ENCODE measurements at regions not wholly inside any gene's neighbourhood (a gene's known extent, or its start where the extent isn't known, plus 50 kb on each side); places are given as distances from the start of the nearest gene placed in this dataset.
"Not testable (repeated sequence)": the region's sequence is repeated elsewhere in the genome, so short reads cannot be mapped to it uniquely, and the experiment has no call there.

- TF ChIP-seq, protein P1, sequence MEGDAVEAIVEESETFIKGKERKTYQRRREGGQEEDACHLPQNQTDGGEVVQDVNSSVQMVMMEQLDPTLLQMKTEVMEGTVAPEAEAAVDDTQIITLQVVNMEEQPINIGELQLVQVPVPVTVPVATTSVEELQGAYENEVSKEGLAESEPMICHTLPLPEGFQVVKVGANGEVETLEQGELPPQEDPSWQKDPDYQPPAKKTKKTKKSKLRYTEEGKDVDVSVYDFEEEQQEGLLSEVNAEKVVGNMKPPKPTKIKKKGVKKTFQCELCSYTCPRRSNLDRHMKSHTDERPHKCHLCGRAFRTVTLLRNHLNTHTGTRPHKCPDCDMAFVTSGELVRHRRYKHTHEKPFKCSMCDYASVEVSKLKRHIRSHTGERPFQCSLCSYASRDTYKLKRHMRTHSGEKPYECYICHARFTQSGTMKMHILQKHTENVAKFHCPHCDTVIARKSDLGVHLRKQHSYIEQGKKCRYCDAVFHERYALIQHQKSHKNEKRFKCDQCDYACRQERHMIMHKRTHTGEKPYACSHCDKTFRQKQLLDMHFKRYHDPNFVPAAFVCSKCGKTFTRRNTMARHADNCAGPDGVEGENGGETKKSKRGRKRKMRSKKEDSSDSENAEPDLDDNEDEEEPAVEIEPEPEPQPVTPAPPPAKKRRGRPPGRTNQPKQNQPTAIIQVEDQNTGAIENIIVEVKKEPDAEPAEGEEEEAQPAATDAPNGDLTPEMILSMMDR (IDR thresholded peaks at IDR 0.05; ENCODE audit: low read depth, low read length): no peak
- no peaks in the 10 kb centered on the region for H3K27me3 ChIP-seq (ENCODE audit: insufficient read depth, low read depth, severe bottlenecking)
- H3K27ac ChIP-seq: no peak overlapping the region
- H3K9me3 ChIP-seq (ENCODE audit: severe bottlenecking): no peaks in the 10 kb centered on the region
- H3K36me3 ChIP-seq: no peaks in the 10 kb centered on the region
- no peak overlapping the region for H3K4me3 ChIP-seq (ENCODE audit: low read depth, low read length)
- DNase-seq: no peak
Observed at GRCh38 chr3:102002056-102002455, 152.7 kb downstream of the NFKBIZ start.

DNA sequence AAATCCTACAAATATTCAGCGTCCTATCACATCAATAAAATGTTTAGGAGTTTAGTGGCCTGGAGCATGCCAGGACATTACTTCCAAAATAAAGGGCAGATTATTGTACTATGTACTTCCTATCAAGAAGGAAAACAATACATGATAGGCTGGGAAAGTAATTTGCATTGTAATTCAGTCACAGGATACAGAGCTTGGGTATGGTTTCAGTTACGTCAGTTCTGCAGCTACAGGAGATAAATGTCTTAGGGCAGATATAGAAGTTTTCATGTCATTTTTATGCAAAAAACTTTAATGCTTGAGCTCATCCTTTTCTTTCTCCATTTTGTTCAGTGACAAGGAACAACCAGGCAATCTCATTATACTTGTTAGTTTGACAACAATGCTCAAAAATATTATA is 155.2 kb downstream of the NFKBIZ start:
- TF ChIP-seq, protein P1 (IDR thresholded peaks at IDR 0.05; ENCODE audit: low read depth, low read length): no peak
- peaks cover 4% of the 10 kb centered on the region for H3K9me3 ChIP-seq (ENCODE audit: severe bottlenecking)
- H3K36me3 ChIP-seq: no peaks in the 10 kb centered on the region
- H3K27me3 ChIP-seq (ENCODE audit: insufficient read depth, low read depth, severe bottlenecking): no peaks in the 10 kb centered on the region
- H3K27ac ChIP-seq: no peak overlapping the region
- no peak overlapping the region for H3K4me3 ChIP-seq (ENCODE audit: low read depth, low read length)
- no peak for DNase-seq

GRCh38 chr3:102005551-102005950 is 156.2 kb downstream of the NFKBIZ start:
- Histone ChIP-seq H3K27ac (no peak overlapping the region), H3K9me3 (ENCODE audit: severe bottlenecking) (peaks cover 4% of the 10 kb centered on the region), H3K4me3 (ENCODE audit: low read depth, low read length) (no peak overlapping the region), H3K36me3 (no peaks in the 10 kb centered on the region), H3K27me3 (ENCODE audit: insufficient read depth, low read depth, severe bottlenecking) (no peaks in the 10 kb centered on the region)
- no peak for DNase-seq
- TF ChIP-seq, protein P1 (IDR thresholded peaks at IDR 0.05; ENCODE audit: low read depth, low read length): no peak

DNA sequence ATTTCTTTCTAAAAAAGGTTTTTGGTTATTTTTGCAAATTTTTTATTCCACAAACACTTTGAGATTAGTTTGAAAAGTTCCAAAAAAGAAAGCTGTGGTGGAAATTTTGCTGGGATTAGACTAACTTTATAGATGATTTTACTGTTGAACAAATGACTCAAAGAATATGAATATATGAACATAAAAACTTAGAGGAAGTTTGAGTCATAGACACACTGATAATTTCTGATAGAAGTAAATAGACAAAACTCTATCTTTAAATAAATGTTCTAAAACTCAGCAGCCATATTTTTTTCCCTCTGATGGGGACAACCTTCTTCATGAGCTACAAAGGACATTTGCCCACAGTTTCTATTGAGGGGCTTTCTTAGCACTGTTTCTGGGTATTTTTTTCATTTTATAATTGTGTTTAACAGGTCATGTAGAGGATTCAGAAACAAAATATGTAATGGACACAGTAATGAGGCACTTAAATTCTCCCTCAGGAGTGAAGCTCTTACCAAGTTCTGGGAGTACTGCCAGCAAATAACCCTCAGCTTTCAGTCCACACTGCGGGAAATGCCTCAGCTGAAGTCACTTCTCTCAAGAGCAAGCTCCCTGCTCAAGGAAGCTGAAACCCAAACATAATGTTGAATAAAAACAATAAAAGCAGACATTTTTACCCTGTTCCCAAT is 157.6 kb downstream of the NFKBIZ start:
- Histone ChIP-seq H3K4me3 (ENCODE audit: low read depth, low read length) (no peak overlapping the region), H3K27me3 (ENCODE audit: insufficient read depth, low read depth, severe bottlenecking) (no peaks in the 10 kb centered on the region), H3K36me3 (no peaks in the 10 kb centered on the region), H3K9me3 (ENCODE audit: severe bottlenecking) (peaks cover 4% of the 10 kb centered on the region), H3K27ac (no peak overlapping the region)
- no peak for DNase-seq
- TF ChIP-seq, protein P1 (IDR thresholded peaks at IDR 0.05; ENCODE audit: low read depth, low read length): no peak

DNA sequence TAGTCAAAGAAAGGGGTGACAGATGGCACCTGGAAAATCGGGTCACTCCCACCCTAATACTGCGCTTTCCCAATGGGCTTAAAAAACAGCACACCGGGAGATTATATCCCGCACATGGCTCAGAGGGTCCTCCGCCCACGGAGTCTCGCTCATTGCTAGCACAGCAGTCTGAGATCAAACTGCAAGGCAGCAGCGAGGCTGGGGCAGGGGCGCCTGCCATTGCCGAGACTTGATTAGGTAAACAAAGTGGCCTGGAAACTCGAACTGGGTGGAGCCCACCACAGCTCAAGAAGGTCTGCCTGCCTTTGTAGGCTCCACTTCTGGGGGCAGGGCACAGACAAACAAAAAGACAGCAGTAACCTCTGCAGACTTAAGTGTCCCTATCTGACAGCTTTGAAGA is 159.1 kb downstream of the NFKBIZ start:
- not testable (repeated sequence) for H3K27ac ChIP-seq; H3K27me3 ChIP-seq (ENCODE audit: insufficient read depth, low read depth, severe bottlenecking); H3K36me3 ChIP-seq; H3K9me3 ChIP-seq (ENCODE audit: severe bottlenecking); DNase-seq; H3K4me3 ChIP-seq (ENCODE audit: low read depth, low read length)

- Histone ChIP-seq H3K27me3 (ENCODE audit: insufficient read depth, low read depth, severe bottlenecking) (peaks cover 4% of the 10 kb centered on the region), H3K27ac (no peak overlapping the region), H3K36me3 (no peaks in the 10 kb centered on the region), H3K4me3 (ENCODE audit: low read depth, low read length) (no peak overlapping the region), H3K9me3 (ENCODE audit: severe bottlenecking) (no peaks in the 10 kb centered on the region)
- DNase-seq: no peak
- TF ChIP-seq, protein P1 (IDR thresholded peaks at IDR 0.05; ENCODE audit: low read depth, low read length): no peak
Observed at GRCh38 chr3:102016417-102016816, 167.1 kb downstream of the NFKBIZ start.
